HCT116 (cell line): ENCODE measurements at regions not wholly inside any gene's neighbourhood (a gene's known extent, or its start where the extent isn't known, plus 50 kb on each side); places are given as distances from the start of the nearest gene placed in this dataset.
A peak's percentile ranks its signal among the peaks of the same experiment; 100 is the strongest.

Experiments
- ATAC-seq: fragments of 200-7000 bp; cut with Tn5 transposase; 2 replicates; pipeline ENCODE4 v1.9.1; 2020; ENCODE audit warnings: mild to moderate bottlenecking, moderate library complexity
- BruUV-seq: library from RNA; stranded (reverse); fragments of 400-500 nt; replicated peaks from 2 replicates; lab custom pipeline; 2021; lab: Mats Ljungman, UMichigan
- CTCF ChIA-PET: fragments of 300-600 bp; sonication (Branson Sonifier 250); formaldehyde crosslinking; loops from one replicate; lab custom pipeline; 2021; ENCODE audit warnings: antibody characterized with exemption; lab: Charles Lee
- POLR2A ChIA-PET: fragments of 300-600, 350-600 bp; sonication (Branson Sonifier 250); formaldehyde crosslinking; loops from one replicate; lab custom pipeline; 2021; ENCODE audit warnings: antibody characterized with exemption; lab: Charles Lee
- RAD21 ChIA-PET, 2 experiments: fragments of 300-600 bp; sonication (Branson Sonifier 250); formaldehyde crosslinking; loops; one replicate each; lab custom pipeline; 2023; ENCODE audit warnings: low total read pairs in 2 of 2; ENCODE audit not compliant: uncharacterized antibody in 2 of 2, unreplicated experiment in 2 of 2, low non-redundant PET in 1 of 2; lab: Charles Lee
- DNase-seq: peaks from one replicate; pipeline ENCODE4 v3.0.0-alpha.2; 2010; ENCODE audit warnings: low read depth, low spot score
- H2AFZ ChIP-seq: fragments of 200-600 bp; shearing (Covaris generic), sonication (generic); 2 replicates; pipeline ENCODE4 v1.6.1; 2017; ENCODE audit warnings: low read depth, mixed run types, mixed read lengths, antibody characterized with exemption, low read length; ENCODE audit not compliant: poor library complexity, severe bottlenecking
- H3K27ac ChIP-seq: 2 replicates; pipeline ENCODE4 v1.5.1; 2012; ENCODE audit warnings: low read depth, low read length
- H3K27me3 ChIP-seq: fragments of 200-600 bp; sonication (generic); 2 replicates; pipeline ENCODE4 v1.6.1; 2016; ENCODE audit warnings: mixed run types, low read length, mixed read lengths; ENCODE audit not compliant: insufficient read depth
- H3K36me3 ChIP-seq, 2 experiments: fragments of 200-500 bp in 1 of 2; fragments of 200-600 bp in 1 of 2; sonication (Bioruptor generic) in 1 of 2; sonication (generic) in 1 of 2; 2 replicates each; pipeline versions ENCODE4 v1.5.1 to v1.6.1; 2014 to 2016; ENCODE audit warnings: low read length in 2 of 2, inconsistent platforms in 1 of 2, mixed read lengths in 1 of 2, mixed run types in 1 of 2; ENCODE audit not compliant: insufficient read depth in 2 of 2, control insufficient read depth in 1 of 2
- H3K4me1 ChIP-seq, 2 experiments: fragments of 200-600 bp in 1 of 2; sonication (generic) in 1 of 2; 2 replicates each; pipeline versions ENCODE4 v1.5.1 to v1.6.1; 2012 to 2017; ENCODE audit warnings: low read length in 2 of 2, inconsistent platforms in 1 of 2, mild to moderate bottlenecking in 1 of 2, mixed read lengths in 1 of 2, mixed run types in 1 of 2, moderate library complexity in 1 of 2; ENCODE audit not compliant: insufficient read depth in 2 of 2, control insufficient read depth in 1 of 2
- H3K4me2 ChIP-seq: fragments of 200-600 bp; sonication (generic); 2 replicates; pipeline ENCODE4 v1.6.1; 2017; ENCODE audit warnings: mixed run types, low read length, mixed read lengths
- H3K4me3 ChIP-seq, 2 experiments: fragments of 200-600 bp in 1 of 2; sonication (generic) in 1 of 2; replicated peaks in 1 of 2; 2 replicates each; pipeline ENCODE4 v1.5.1; 2011 to 2016; ENCODE audit warnings: low read length in 2 of 2, control low read depth in 1 of 2, low read depth in 1 of 2, mild to moderate bottlenecking in 1 of 2, mixed read lengths in 1 of 2, mixed run types in 1 of 2
- H3K79me2 ChIP-seq: fragments of 200-600 bp; sonication (generic); 2 replicates; pipeline ENCODE4 v1.6.1; 2017; ENCODE audit warnings: mild to moderate bottlenecking, mixed run types, low read length, moderate library complexity, mixed read lengths; ENCODE audit not compliant: insufficient read depth
- H3K9ac ChIP-seq: fragments of 200-600 bp; sonication (generic); 2 replicates; pipeline ENCODE4 v1.6.1; 2016; ENCODE audit warnings: low read length, mixed read lengths
- H3K9me2 ChIP-seq: fragments of 200-600 bp; sonication (generic), shearing (Covaris generic); 2 replicates; pipeline ENCODE4 v1.6.1; 2017; ENCODE audit warnings: mixed run types, mild to moderate bottlenecking, moderate library complexity; ENCODE audit not compliant: insufficient read depth
- H3K9me3 ChIP-seq, 2 experiments: fragments of 200-500 bp in 1 of 2; fragments of 200-600 bp in 1 of 2; sonication (Bioruptor generic) in 1 of 2; sonication (generic) in 1 of 2; 2 replicates each; pipeline ENCODE4 v1.6.1; 2014 to 2017; ENCODE audit warnings: low read length in 2 of 2, mixed read lengths in 2 of 2, inconsistent platforms in 1 of 2, low read depth in 1 of 2, mild to moderate bottlenecking in 1 of 2, mixed run types in 1 of 2, moderate library complexity in 1 of 2; ENCODE audit not compliant: control insufficient read depth in 1 of 2, insufficient read depth in 1 of 2
- H4K20me1 ChIP-seq: fragments of 200-600 bp; sonication (generic), shearing (Covaris generic); 2 replicates; pipeline ENCODE4 v1.6.1; 2017; ENCODE audit warnings: mixed run types, mild to moderate bottlenecking, moderate library complexity; ENCODE audit not compliant: insufficient read depth
- CEBPB ChIP-seq: IDR thresholded peaks from 2 replicates; pipeline ENCODE4 v1.6.1; 2012; ENCODE audit warnings: low read depth
- EGR1 ChIP-seq: IDR thresholded peaks from 2 replicates; pipeline ENCODE4 v1.6.1; 2012; ENCODE audit warnings: low read depth
- ELF1 ChIP-seq: IDR thresholded peaks from 2 replicates; pipeline ENCODE4 v1.6.1; 2012; ENCODE audit warnings: low read depth, borderline replicate concordance
- EZH2 ChIP-seq: fragments of 200-600 bp; sonication (generic); IDR thresholded peaks from 2 replicates; pipeline ENCODE4 v1.6.1; 2017; ENCODE audit warnings: antibody characterized with exemption, mixed run types
- FOSL1 ChIP-seq: IDR thresholded peaks from 2 replicates; pipeline ENCODE4 v1.6.1; 2012; ENCODE audit warnings: low read depth
- JUND ChIP-seq: IDR thresholded peaks from 2 replicates; pipeline ENCODE4 v1.6.1; 2012
- SRF ChIP-seq: IDR thresholded peaks from 2 replicates; pipeline ENCODE4 v1.6.1; 2012; ENCODE audit warnings: low read depth
- YY1 ChIP-seq: IDR thresholded peaks from 2 replicates; pipeline ENCODE4 v1.6.1; 2011; ENCODE audit warnings: low read length, low read depth, moderate library complexity, mild to moderate bottlenecking; ENCODE audit not compliant: insufficient replicate concordance; ENCODE audit errors: extremely low read depth
- ZFX ChIP-seq: fragments of 450-650 bp; IDR thresholded peaks from 2 replicates; pipeline ENCODE4 v1.6.1; 2017
- intact Hi-C: fragments of 100-400 bp; cut with micrococcal nuclease; formaldehyde crosslinking; loops from 2 replicates; pipeline ENCODE4 v1.10.0; 2022
- TF ChIP-seq, protein P1 (sequence below): IDR thresholded peaks from 2 replicates; pipeline ENCODE4 v1.6.1; 2011; ENCODE audit warnings: mild to moderate bottlenecking, low read length, moderate library complexity; ENCODE audit not compliant: insufficient replicate concordance; ENCODE audit errors: extremely low read depth
- TF ChIP-seq, protein P2 (sequence below): IDR thresholded peaks from 2 replicates; pipeline ENCODE4 v1.6.1; 2012
- TF ChIP-seq, protein P3 (sequence below), 3 experiments: fragments of 200-600 bp in 1 of 3; sonication (generic) in 1 of 3; IDR thresholded peaks in 2 of 3; conservative IDR thresholded peaks in 1 of 3; 2 replicates each; pipeline ENCODE4 v1.5.1; 2012 to 2017; ENCODE audit warnings: low read depth in 2 of 3, low read length in 2 of 3, antibody characterized with exemption in 1 of 3, borderline replicate concordance in 1 of 3, control low read depth in 1 of 3, mild to moderate bottlenecking in 1 of 3, mixed read lengths in 1 of 3, mixed run types in 1 of 3, moderate library complexity in 1 of 3; ENCODE audit not compliant: insufficient read depth in 1 of 3

DNA sequence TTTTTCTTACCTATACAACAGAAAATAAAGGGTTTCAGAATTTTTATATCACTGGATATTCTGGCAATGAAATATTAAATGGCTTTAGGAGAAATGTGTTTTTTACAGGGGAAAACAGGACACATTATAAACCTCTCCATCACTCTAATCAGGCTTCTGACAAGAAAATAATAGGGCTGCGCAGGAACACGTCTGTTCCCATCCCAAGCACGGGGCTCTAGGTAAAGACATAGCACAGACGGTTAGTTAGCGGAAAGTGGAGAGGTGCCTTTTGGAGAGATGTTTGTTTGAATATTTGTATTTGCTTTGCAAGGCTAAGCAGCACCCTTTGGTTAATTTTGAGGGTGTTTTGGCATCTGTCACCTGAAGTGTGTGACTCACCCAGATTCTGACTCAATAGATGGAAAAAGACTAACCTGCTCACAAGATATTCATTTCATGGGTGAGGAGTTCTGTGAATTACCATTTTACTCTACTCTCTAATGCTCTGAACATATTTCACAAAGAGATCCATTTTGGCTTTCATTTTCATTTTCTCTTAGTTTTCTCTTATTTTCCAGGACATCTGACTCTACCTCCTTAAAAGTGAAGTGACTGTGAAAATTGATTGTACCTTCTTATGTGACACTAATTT, 174.5 kb upstream of the AKR1E2 start:
- Histone ChIP-seq H3K4me2 (no peak overlapping the region), H2AFZ (no peak overlapping the region)
- RAD21 ChIA-PET, result no interaction called here

DNA sequence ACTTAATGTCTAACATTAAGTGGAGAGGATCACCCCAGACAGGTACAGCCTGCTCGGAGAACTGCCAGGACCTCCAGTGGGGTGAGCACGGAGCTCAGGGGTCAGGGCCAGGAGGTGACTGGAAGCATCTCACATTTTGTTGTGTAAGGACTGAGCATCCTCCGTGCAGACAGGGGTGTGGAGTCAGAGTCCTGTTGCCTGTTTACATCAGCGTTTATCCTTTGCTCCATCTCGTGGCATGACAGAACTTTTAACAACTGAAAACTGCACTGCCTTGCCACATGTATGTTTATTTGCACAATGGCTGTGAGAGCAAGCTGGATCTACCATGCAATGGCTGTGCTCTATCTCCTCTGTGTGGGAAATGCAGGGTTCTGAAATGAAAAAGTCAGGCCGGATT, 175.4 kb upstream of the AKR1E2 start:
- ChIA-PET RAD21 (no interaction called here), CTCF (no interaction called here), POLR2A (no interaction called here)
- Histone ChIP-seq H3K79me2 (no peaks in the 10 kb centered on the region), H3K9me3 (no peaks in the 10 kb centered on the region), H3K4me1 (peaks cover 0 to 10% of the 10 kb centered on the region in 2 experiments; a peak in 2 of 4 replicates), H3K27ac (no peak overlapping the region), H3K36me3 (no peaks in the 10 kb centered on the region), H3K9ac (no peak overlapping the region), H3K4me2 (no peak overlapping the region), H4K20me1 (no peaks in the 10 kb centered on the region), H3K9me2 (no peaks in the 10 kb centered on the region), H3K4me3 (no peak overlapping the region), H2AFZ (no peak overlapping the region), H3K27me3 (no peaks in the 10 kb centered on the region)
- no TSS peak for BruUV-seq
- intact Hi-C loops, result loop anchor here (10.0 kb wide), 3 partner anchors 256 to 1456 kb away; no protein-coding TSS in a partner anchor
- TF ChIP-seq EGR1 (no peak), ELF1 (no peak), ZFX (no peak), SRF (no peak), EZH2 (no peak), YY1 (no peak)
- TF ChIP-seq, protein P1, sequence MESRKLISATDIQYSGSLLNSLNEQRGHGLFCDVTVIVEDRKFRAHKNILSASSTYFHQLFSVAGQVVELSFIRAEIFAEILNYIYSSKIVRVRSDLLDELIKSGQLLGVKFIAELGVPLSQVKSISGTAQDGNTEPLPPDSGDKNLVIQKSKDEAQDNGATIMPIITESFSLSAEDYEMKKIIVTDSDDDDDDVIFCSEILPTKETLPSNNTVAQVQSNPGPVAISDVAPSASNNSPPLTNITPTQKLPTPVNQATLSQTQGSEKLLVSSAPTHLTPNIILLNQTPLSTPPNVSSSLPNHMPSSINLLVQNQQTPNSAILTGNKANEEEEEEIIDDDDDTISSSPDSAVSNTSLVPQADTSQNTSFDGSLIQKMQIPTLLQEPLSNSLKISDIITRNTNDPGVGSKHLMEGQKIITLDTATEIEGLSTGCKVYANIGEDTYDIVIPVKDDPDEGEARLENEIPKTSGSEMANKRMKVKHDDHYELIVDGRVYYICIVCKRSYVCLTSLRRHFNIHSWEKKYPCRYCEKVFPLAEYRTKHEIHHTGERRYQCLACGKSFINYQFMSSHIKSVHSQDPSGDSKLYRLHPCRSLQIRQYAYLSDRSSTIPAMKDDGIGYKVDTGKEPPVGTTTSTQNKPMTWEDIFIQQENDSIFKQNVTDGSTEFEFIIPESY, result no peak
- TF ChIP-seq, protein P2, sequence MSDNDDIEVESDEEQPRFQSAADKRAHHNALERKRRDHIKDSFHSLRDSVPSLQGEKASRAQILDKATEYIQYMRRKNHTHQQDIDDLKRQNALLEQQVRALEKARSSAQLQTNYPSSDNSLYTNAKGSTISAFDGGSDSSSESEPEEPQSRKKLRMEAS, result no peak
- TF ChIP-seq, protein P3, sequence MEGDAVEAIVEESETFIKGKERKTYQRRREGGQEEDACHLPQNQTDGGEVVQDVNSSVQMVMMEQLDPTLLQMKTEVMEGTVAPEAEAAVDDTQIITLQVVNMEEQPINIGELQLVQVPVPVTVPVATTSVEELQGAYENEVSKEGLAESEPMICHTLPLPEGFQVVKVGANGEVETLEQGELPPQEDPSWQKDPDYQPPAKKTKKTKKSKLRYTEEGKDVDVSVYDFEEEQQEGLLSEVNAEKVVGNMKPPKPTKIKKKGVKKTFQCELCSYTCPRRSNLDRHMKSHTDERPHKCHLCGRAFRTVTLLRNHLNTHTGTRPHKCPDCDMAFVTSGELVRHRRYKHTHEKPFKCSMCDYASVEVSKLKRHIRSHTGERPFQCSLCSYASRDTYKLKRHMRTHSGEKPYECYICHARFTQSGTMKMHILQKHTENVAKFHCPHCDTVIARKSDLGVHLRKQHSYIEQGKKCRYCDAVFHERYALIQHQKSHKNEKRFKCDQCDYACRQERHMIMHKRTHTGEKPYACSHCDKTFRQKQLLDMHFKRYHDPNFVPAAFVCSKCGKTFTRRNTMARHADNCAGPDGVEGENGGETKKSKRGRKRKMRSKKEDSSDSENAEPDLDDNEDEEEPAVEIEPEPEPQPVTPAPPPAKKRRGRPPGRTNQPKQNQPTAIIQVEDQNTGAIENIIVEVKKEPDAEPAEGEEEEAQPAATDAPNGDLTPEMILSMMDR (IDR thresholded peaks at IDR 0.05 in 2 of 3, conservative IDR thresholded peaks at IDR 0.05 in 1 of 3; ENCODE audit: borderline replicate concordance in 1 of 3, insufficient read depth in 1 of 3, low read depth in 2 of 3, low read length in 2 of 3), result no peak
- DNase-seq (no peak), ATAC-seq (no peak)

More for the DNA sequence above, 174.5 kb upstream of the AKR1E2 start:
- no peaks in the 10 kb centered on the region for H4K20me1 ChIP-seq
- no peak overlapping the region for H3K9ac ChIP-seq
- POLR2A ChIA-PET, result no interaction called here
- H3K9me2 ChIP-seq, result no peaks in the 10 kb centered on the region
- H3K36me3 ChIP-seq, result no peaks in the 10 kb centered on the region
- BruUV-seq, result no TSS peak
- no peaks in the 10 kb centered on the region for H3K9me3 ChIP-seq
- H3K27me3 ChIP-seq, result no peaks in the 10 kb centered on the region
- intact Hi-C loops, result loop anchor here (10.0 kb wide), 3 partner anchors 257 to 1457 kb away; no protein-coding TSS in a partner anchor
- TF ChIP-seq JUND, result peak; percentile 45; the same call in 1 of the 2 replicates
- peak; percentile 58 for TF ChIP-seq FOSL1
- TF ChIP-seq CEBPB, result 0 out of 2 replicates have a peak, but pooled peaks have one; percentile 23
- TF ChIP-seq, protein P2, result no peak
- TF ChIP-seq, all 23 proteins: peak for 3
- Histone ChIP-seq H3K4me3 (no peak overlapping the region), H3K4me1 (peaks cover 0 to 11% of the 10 kb centered on the region in 2 experiments; a peak in 2 of 4 replicates), H3K27ac (no peak overlapping the region), H3K79me2 (no peaks in the 10 kb centered on the region)
- ATAC-seq (no peak), DNase-seq (no peak)
- CTCF ChIA-PET, result no interaction called here
